Coronary artery (tissue), 2 donors: ENCODE measurements at regions not wholly inside any gene's neighbourhood (a gene's known extent, or its start where the extent isn't known, plus 50 kb on each side); places are given as distances from the start of the nearest gene placed in this dataset.

Experiments
- DNase-seq: peaks from one replicate; pipeline ENCODE4 v3.0.0-alpha.2; 2017; ENCODE audit warnings: low spot score
- H3K27ac ChIP-seq, 2 donors: fragments of 200-600 bp; sonication (generic); one replicate each; pipeline ENCODE4 v1.5.1; 2016 to 2019
- H3K4me3 ChIP-seq: fragments of 200-600 bp; sonication (generic); 2 replicates; pipeline ENCODE4 v1.5.1; 2016; ENCODE audit warnings: mild to moderate bottlenecking, moderate library complexity
- CTCF ChIP-seq: fragments of 200-600 bp; sonication (generic); IDR thresholded peaks from one replicate; pipeline ENCODE4 v1.5.1; 2019; ENCODE audit warnings: antibody characterized with exemption

DNA sequence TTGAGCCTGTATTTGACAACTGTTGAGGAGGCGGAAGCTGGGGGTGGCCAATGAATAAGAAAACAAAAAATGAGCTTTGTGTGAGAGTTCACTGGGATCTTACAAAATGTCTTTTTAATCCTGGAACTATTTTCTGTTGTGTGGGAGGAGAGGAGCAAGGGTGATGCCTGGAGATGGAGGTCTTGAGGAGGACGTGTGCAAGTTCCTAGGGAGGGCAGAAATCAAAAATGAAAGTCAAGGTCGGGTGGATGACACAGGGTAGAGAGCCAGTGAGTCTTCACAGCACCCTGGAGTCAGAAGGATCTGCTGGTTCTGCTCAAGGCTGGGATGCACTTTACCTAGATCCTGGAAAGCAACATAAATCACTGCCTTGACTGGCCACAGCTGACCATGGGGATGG, 180.3 kb upstream of the PKDCC start:
- TF ChIP-seq CTCF, result no peak
- DNase-seq, result no peak
- Histone ChIP-seq H3K27ac (peak overlapping the region in 1 of 2 donors; percentile 35), H3K4me3 (no peak overlapping the region)

DNA sequence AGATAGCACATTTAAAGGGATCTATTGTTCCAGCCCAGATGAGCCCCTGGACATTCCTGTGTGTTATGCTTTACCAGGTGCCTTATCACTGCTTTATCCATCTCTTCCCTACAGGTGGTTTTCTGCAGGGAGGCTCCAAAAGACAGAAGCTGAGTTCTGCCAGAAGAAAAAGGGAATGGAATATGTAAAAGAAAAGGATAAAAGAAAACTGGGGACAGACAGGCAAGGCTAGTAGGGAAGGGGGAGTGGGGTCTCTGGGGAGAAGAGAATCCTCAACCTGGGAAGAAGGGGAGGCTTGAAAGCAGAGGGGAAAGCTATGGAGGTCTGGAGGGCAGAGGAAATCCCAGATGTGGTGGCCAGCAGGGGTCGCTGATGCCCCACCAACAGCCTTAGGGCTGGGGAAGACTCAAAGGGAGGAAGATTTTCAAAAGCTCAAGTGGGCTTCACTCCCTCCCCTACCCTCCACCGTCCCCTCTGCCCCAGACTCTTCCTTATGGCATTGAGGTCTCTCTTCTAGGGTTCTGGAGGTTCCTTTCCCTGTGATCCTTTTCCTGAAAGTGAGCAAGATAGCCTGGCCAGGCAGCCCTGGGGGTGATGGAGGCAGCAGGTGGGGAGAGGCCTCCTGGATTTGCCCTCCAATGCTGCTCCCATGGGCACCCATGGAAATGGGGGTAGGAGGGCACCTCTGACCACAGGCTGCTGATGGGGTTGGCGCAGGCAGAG, 178.1 kb upstream of the PKDCC start:
- H3K27ac ChIP-seq, result peak overlapping the region in 1 of 2 donors; percentile 39
- peak; percentile 92 for TF ChIP-seq CTCF
- no peak for DNase-seq
- H3K4me3 ChIP-seq, result no peak overlapping the region

GRCh38 chr2:41870265-41870585, 177.6 kb upstream of the PKDCC start:
- TF ChIP-seq CTCF, result no peak
- Histone ChIP-seq H3K4me3 (no peak overlapping the region), H3K27ac (peak overlapping the region in 1 of 2 donors; percentile 39)
- DNase-seq, result no peak

- H3K4me3 ChIP-seq, result no peak overlapping the region
- no peak for TF ChIP-seq CTCF
- H3K27ac ChIP-seq, result peak overlapping the region; percentile 22 to 39
- no peak for DNase-seq
Measured at GRCh38 chr2:41871080-41871479, 176.7 kb upstream of the PKDCC start.

DNA sequence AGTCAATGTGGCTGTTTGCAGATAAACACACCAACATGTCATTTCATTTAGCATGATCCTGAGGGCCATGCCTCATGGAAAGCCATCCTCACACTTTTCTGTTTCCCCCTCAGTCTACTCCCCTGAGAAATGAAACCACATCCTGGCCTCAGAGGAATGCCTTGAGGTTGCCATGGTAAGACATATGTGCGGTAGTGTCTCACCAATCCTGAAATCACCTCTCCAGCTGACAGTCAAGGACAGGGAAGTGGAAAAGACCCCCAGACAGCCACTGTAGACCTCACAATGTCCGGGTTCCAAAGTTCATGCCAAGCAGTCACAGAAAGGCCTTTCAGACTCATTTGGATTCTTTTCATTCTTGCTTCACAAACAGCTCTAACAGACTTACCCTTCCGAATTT, 175.2 kb upstream of the PKDCC start:
- Histone ChIP-seq H3K4me3 (no peak overlapping the region), H3K27ac (no peak overlapping the region)
- DNase-seq, result no peak
- TF ChIP-seq CTCF, result no peak

DNA sequence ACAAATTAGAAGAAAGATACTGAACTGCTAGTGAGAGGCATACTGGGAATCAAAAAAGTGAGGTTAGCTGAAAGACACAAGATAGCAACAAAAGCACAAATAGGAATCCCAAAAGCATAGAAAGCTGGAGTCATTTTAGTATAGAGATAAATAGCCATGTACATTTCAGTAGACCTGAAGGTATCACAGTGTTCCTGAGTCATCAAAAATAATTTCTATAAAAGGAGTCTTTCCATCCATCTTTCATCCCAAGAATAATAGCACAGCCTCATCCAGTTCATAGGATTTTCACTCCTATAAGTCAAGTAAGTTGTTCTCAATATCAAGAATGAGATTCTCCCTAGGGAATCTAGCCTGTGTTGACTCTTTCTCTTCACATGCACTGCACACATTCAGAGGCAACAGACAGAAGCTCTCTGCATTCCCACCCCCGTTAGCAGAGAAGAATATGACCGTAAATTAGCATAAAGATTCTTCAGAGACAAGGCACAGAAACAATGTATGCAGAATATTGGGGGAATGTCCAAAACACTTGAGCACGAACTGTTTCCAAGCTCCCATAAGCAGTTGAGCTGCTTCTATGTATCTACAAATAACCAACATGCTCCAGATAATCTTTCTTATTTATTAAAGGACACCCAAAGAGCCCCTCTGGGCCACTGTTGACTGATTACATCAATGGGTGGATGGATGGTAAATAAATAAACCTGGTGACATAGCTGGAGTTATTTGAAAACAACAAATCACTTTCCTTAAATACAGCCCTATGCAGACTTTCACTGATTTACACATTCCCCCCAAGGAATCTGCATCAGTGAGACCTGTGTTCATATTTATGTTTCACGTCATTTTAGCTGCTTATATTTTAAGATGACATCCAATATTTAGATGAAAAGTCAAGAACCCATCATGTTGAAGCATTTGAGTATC, 174.5 kb upstream of the PKDCC start:
- Histone ChIP-seq H3K27ac (no peak overlapping the region), H3K4me3 (no peak overlapping the region)
- no peak for TF ChIP-seq CTCF
- DNase-seq, result no peak
